MCF 10A (cell line): ENCODE measurements at regions not wholly inside any gene's neighbourhood (a gene's known extent, or its start where the extent isn't known, plus 50 kb on each side); places are given as distances from the start of the nearest gene placed in this dataset.

ENCODE experiments used
- BruUV-seq: library from RNA; stranded (reverse); fragments of 400-500 nt; replicated peaks from 2 replicates; lab custom pipeline; 2021; lab: Mats Ljungman, UMichigan
- CTCF ChIA-PET: fragments of 300-600 bp; sonication (Branson Sonifier 250); formaldehyde crosslinking; extraction: SDS; loops from one replicate; lab custom pipeline; 2021; ENCODE audit warnings: antibody characterized with exemption, inconsistent platforms; lab: Yijun Ruan, JAX
- POLR2A ChIA-PET: fragments of 300-600, 350-650 bp; sonication (Branson Sonifier 250); formaldehyde crosslinking; extraction: SDS; loops from one replicate; lab custom pipeline; 2020; ENCODE audit warnings: antibody characterized with exemption, inconsistent platforms; lab: Yijun Ruan, JAX
- DNase-seq: peaks from one replicate; pipeline ENCODE4 v3.0.0-alpha.2; 2018; ENCODE audit not compliant: unreplicated experiment
- H3K27ac Mint-ChIP-seq: one replicate; pipeline ENCODE4 v1.8.0; 2022; ENCODE audit warnings: mild to moderate bottlenecking, low read depth, mixed read lengths; ENCODE audit not compliant: unreplicated experiment
- H3K27me3 Mint-ChIP-seq: one replicate; pipeline ENCODE4 v1.8.0; 2022; ENCODE audit warnings: mixed read lengths; ENCODE audit not compliant: insufficient read depth, unreplicated experiment
- H3K36me3 Mint-ChIP-seq: one replicate; pipeline ENCODE4 v1.8.0; 2022; ENCODE audit warnings: mild to moderate bottlenecking, moderate library complexity, mixed read lengths; ENCODE audit not compliant: insufficient read depth, unreplicated experiment
- H3K4me1 Mint-ChIP-seq: one replicate; pipeline ENCODE4 v1.8.0; 2022; ENCODE audit warnings: mixed read lengths; ENCODE audit not compliant: insufficient read depth, unreplicated experiment
- H3K4me3 Mint-ChIP-seq: one replicate; pipeline ENCODE4 v1.8.0; 2022; ENCODE audit warnings: mild to moderate bottlenecking, moderate library complexity, mixed read lengths; ENCODE audit not compliant: unreplicated experiment
- H3K9me3 Mint-ChIP-seq: one replicate; pipeline ENCODE4 v1.8.0; 2022; ENCODE audit warnings: mixed read lengths; ENCODE audit not compliant: unreplicated experiment
- CTCF ChIP-seq: fragments of 200-600 bp; IDR thresholded peaks from one replicate; pipeline ENCODE4 v1.8.0; 2022; ENCODE audit warnings: antibody characterized with exemption, mild to moderate bottlenecking; ENCODE audit not compliant: unreplicated experiment
- intact Hi-C: fragments of 100-400 bp; cut with micrococcal nuclease; formaldehyde crosslinking; loops from 2 replicates; pipeline ENCODE4 v1.14.1; 2022

GRCh38 chr6:97812940-97813339 is 529.9 kb upstream of the MMS22L start:
- intact Hi-C loops, result no loop called here

GRCh38 chr6:97813889-97814567 is 531.0 kb upstream of the MMS22L start:
- no peaks in the 10 kb centered on the region for H3K36me3 Mint-ChIP-seq
- peaks cover 96% of the 10 kb centered on the region for H3K27me3 Mint-ChIP-seq
- no TSS peak for BruUV-seq

More at GRCh38 chr6:97812940-97813339, 529.9 kb upstream of the MMS22L start:
- CTCF ChIA-PET, result no interaction called here
- TF ChIP-seq CTCF, result no peak
- Mint-ChIP-seq H3K4me3 (no peak overlapping the region), H3K27me3 (peaks cover 98% of the 10 kb centered on the region), H3K4me1 (no peaks in the 10 kb centered on the region), H3K36me3 (no peaks in the 10 kb centered on the region), H3K9me3 (no peaks in the 10 kb centered on the region), H3K27ac (no peak overlapping the region)
- no TSS peak for BruUV-seq
- DNase-seq, result no peak
- POLR2A ChIA-PET, result no interaction called here

GRCh38 chr6:97815301-97815812 is 532.3 kb upstream of the MMS22L start:
- DNase-seq, result no peak
- Mint-ChIP-seq H3K4me3 (no peak overlapping the region), H3K36me3 (no peaks in the 10 kb centered on the region), H3K4me1 (no peaks in the 10 kb centered on the region), H3K27me3 (peaks cover 96% of the 10 kb centered on the region), H3K27ac (no peak overlapping the region), H3K9me3 (no peaks in the 10 kb centered on the region)
- CTCF ChIA-PET, result interaction anchor here (0.6 kb wide), 1 partner anchor 1029 kb away, joined by 4 read pairs; no protein-coding TSS in a partner anchor
- TF ChIP-seq CTCF, result no peak
- BruUV-seq, result no TSS peak
- POLR2A ChIA-PET, result no interaction called here
- intact Hi-C loops, result no loop called here

More at GRCh38 chr6:97813889-97814567, 531.0 kb upstream of the MMS22L start:
- no peak for DNase-seq
- no peak overlapping the region for H3K27ac Mint-ChIP-seq
- intact Hi-C loops, result no loop called here
- POLR2A ChIA-PET, result no interaction called here
- no peak for TF ChIP-seq CTCF
- H3K4me3 Mint-ChIP-seq, result no peak overlapping the region
- CTCF ChIA-PET, result interaction anchor here (0.6 kb wide), 1 partner anchor 377 kb away, joined by 4 read pairs; no protein-coding TSS in a partner anchor
- no peaks in the 10 kb centered on the region for H3K9me3 Mint-ChIP-seq
- H3K4me1 Mint-ChIP-seq, result no peaks in the 10 kb centered on the region

GRCh38 chr6:97816526-97816925 is 533.5 kb upstream of the MMS22L start:
- TF ChIP-seq CTCF, result no peak
- Mint-ChIP-seq H3K4me3 (no peak overlapping the region), H3K9me3 (no peaks in the 10 kb centered on the region), H3K36me3 (no peaks in the 10 kb centered on the region), H3K27ac (no peak overlapping the region), H3K27me3 (peaks cover 94% of the 10 kb centered on the region), H3K4me1 (no peaks in the 10 kb centered on the region)
- intact Hi-C loops, result no loop called here
- no TSS peak for BruUV-seq
- no peak for DNase-seq
- POLR2A ChIA-PET, result no interaction called here
- CTCF ChIA-PET, result no interaction called here
